ENCODE measurements at regions not wholly inside any gene's neighbourhood (a gene's known extent, or its start where the extent isn't known, plus 50 kb on each side); places are given as distances from the start of the nearest gene placed in this dataset.

DNA sequence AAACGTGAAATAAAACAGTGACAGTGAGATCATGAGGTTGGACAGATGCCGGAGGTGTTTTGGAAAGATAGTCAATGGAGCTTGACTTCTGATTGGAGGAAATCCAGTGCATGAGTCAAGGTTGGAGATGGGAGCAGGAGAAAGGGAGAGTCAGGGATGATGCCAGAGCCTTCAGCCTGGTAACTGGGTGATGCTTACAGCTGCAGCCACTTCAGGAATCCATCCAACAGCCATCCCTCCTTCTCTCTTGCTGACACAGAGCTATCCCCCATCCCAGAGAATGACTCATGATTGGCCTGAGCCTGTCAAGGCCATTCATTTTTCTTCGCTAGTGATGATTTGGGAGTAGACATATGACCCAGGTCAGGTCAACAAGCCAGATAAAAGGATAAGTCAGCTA, 112.8 kb downstream of the SAMD5 start:
- DNase-seq (ENCODE audit: low read depth, low spot score), result no peak

GRCh38 chr6:147621961-147622360, 113.5 kb downstream of the SAMD5 start:
- DNase-seq (ENCODE audit: low read depth, low spot score), result no peak

- no peak for DNase-seq (ENCODE audit: low read depth, low spot score)
Observed at GRCh38 chr6:147624946-147625515, 116.5 kb downstream of the SAMD5 start.

DNA sequence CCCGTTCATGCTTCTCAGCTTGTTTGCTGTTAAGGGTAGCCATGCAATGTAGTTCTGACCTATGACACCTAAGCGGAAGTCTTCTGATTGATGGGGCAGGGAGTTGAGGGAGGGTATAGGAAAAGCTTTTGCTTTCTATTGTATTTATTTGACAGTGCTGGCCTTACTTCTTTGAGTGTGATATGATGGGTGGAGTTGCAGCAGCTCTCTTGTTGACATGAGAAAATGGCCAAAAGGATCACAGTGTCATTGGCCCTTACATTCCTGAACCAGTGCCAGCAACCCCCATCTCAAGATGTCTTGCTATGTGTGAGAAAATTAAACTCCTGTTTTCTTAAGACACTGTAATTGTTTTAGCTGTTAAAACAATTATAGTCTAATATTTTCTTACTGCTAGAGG, 117.5 kb downstream of the SAMD5 start:
- no peak for DNase-seq (ENCODE audit: low read depth, low spot score)

DNA sequence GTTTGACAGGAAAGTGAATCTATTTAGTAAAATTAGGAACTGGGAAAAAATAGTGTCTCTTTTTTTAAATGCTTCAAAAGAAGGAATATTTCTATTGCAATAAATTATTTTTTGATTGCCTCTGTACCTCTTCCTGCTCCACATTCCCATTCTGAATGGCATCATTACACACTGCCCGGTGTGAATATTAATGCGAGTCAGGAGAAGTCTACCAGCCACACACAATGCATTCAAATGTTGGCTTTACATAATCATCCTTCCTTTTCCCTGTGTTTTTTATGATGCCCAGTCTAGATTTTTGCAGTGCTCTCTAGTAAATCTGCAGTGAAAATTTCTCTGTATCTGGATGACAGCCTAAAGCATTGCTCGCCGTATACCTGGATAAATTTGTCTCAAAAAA, 118.9 kb downstream of the SAMD5 start:
- no peak for DNase-seq (ENCODE audit: low read depth, low spot score)

DNA sequence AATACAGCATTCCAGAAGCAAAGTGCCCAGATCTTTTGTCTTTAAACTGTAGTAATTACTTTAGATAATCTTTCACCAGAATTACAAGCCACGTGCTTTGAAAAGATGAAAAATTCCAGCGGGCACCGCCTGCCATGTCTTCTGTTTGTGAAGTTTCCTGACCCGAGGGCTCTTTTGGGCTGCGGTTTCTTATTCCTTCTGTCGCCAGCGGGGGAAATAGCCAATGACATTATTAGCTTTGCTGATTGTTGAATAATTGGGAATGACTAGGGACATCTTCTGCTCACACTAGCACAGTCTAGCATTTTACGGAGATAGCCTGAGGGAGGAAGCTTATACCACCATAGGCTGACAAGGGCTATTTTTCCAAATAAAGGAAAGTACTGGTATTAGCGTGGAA, 124.7 kb downstream of the SAMD5 start:
- DNase-seq (ENCODE audit: low read depth, low spot score), result no peak

DNA sequence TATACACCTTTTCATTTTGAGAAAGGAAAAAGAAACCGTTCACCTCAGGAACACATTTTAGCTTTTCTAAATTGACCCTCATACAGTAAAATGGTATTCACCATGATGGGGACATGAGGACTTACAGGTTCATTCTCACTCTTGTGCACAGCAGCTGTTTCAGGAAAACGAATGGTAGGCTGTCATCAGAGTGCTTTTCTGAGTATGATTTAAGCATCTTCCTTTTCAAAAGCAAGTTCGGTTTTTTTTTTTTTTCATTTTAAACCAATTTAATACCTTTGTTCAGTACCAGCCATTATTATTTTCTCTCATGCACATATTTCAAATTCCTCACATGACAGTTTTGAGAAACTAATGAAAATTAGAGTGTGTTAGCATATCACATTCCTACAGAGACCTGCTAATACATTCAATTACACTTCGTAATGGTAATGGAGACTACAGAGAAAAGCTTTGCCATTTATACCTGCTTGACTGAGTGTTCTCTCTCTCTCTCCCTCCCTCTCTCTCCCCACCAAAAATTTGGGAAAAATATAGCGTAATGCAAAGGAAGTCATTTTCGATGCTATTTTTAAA, 129.2 kb downstream of the SAMD5 start:
- DNase-seq (ENCODE audit: low read depth, low spot score), result no peak

DNA sequence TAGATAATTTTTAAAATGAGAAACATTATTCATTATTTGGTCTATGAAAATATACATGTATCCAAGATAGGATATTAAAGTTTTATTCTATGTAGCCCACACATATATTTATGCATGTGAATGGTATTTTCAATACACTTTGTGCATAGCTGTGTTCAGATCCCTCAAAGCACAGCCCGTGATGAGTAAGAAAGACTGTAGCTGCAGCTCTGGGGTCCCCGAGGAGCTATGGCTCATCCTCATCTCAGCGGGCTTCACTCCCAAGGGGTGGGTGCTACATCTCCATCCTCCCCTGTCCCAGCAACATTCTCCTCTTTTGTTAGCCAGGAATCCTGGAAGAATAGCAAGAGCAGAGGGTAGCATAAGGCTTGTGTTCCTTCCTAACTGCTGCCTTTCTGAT, 130.8 kb downstream of the SAMD5 start:
- DNase-seq (ENCODE audit: low read depth, low spot score), result no peak

DNA sequence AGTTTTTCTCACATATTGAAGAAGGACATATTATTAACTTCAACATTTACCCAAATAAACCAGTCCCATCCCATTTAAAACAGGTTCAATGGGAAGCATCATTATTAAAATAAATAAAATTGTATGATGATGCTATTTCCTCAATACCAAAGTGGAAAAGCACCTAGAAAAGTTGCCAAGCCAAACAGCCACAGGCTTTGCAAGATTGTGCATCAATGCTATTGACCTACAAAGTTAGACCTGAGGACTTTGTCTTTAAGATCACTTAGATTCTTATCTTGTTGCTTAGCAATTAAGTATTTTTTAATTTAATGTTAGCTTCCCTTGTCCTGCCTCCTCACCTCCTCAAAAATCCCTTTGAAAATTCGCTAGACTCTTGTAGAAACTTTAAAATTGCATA, 132.1 kb downstream of the SAMD5 start:
- DNase-seq (ENCODE audit: low read depth, low spot score), result no peak

DNA sequence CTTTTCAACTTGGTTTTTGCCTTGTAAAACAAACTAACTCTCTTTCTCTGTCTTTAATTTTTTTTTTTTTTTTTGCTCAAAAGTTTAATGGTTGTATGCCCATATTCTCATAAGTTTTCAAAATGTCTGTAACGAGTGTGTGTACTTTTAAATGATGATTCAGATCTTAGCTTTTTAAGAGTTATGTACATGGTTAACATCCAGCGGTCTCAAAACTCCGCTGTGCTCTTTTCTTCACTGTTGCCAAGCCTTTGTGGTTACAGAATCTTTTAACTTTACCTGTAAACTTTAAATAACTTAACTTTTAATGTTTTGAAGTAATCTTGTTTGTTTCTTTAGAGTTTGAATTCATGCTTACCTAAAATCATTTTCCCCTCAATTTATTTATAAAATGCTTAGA, 133.0 kb downstream of the SAMD5 start:
- no peak for DNase-seq (ENCODE audit: low read depth, low spot score)

DNA sequence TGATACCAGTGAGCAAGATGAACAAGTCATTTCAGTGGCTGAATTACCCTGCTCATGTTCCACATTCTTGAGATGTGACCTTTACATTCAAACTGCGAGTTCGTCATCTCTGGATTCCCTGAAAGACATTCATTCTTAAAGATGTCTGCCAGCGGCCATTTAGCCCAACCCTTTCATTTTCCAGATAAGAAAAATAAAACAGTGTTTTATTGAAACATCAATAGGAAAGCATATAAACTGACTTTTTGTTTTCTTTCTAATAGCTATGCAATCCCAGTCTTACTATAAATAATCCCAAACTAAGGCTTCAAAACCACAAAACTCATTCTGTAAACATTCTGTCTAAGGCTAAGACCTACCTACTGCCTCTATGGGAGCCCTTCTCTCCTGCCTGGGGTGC, 134.0 kb downstream of the SAMD5 start:
- DNase-seq (ENCODE audit: low read depth, low spot score), result no peak

DNA sequence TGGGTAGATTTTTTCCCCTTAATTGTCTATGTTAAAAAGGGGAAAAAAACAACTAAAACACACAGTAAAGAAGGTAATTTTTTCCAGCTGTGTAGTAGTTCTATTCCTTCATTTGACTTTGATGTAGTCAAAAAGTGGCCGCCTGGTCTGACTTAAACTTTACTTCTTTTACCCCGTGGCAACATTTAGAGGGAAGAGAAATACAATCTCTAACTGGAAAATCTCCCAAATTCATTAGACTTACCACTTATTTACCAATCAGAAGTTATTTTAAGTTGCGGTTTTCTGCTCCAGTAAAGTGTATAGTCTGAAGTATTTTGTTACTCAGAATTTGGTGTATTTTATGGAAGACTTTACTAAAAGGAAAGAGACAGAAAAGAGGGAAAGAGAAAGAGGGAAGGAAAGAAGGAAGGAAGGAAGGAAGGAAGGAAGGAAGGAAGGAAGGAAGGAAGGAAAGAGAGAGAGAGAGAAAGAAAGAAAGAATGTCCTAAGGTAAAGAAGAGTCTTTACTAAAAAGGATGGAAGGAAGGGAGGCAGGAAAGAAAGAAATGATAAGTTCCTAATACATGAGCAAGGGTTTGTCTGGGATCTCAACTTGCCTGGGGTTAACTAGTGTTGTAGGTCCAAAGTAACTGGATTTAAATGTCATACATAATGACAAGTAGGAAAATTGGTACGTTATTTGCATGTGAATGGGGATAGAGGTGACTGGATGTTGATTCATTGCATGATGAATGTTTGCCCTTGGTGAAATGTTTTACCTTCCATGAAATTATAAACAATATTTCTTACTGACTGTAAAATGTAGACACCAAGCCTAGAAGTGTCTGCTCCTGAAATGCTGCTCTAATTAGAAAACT, 135.1 kb downstream of the SAMD5 start:
- no peak for DNase-seq (ENCODE audit: low read depth, low spot score)

- peak; percentile 57 for DNase-seq (ENCODE audit: low read depth, low spot score)
Observed at GRCh38 chr6:147648916-147649315, 140.4 kb downstream of the SAMD5 start.

DNA sequence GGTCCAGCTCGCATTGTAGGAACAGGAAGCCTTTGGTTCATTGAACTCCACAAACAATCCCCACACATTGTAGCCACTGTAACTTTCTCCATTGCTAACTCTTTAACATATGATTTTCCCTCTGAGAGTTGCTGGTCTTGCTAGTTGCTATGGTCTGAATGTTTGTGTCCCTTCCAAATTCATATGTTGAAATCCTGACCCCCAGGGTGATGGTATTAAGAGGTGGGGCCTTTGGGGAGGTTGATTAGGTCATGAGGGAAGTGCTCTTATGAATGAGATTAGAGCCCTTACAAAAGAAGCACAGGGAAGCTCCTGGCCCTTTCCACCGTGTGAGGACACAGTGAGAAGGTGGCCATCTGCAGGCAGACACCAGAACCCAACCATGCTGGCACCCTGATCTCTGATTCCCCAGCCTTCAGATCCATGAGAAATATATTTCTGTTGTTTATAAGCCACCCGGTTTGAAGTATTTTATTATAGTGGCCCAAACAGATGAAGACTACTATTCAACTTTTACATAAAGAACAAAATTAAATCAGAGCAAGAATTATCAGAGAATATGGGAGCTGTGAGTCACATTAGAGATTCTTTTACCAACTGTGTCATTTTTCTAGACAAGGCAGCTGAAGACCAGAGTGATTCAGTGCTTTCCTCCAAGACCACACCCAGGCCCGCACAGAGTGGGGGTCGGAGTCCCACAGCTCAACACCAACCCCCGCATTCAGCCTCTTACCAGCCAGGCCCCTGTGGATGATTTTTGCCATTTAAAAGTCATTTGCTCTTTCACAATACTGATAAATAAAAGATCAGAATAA, 143.0 kb downstream of the SAMD5 start:
- DNase-seq (ENCODE audit: low read depth, low spot score), result no peak

GRCh38 chr6:147653631-147654030, 145.1 kb downstream of the SAMD5 start:
- no peak for DNase-seq (ENCODE audit: low read depth, low spot score)

DNA sequence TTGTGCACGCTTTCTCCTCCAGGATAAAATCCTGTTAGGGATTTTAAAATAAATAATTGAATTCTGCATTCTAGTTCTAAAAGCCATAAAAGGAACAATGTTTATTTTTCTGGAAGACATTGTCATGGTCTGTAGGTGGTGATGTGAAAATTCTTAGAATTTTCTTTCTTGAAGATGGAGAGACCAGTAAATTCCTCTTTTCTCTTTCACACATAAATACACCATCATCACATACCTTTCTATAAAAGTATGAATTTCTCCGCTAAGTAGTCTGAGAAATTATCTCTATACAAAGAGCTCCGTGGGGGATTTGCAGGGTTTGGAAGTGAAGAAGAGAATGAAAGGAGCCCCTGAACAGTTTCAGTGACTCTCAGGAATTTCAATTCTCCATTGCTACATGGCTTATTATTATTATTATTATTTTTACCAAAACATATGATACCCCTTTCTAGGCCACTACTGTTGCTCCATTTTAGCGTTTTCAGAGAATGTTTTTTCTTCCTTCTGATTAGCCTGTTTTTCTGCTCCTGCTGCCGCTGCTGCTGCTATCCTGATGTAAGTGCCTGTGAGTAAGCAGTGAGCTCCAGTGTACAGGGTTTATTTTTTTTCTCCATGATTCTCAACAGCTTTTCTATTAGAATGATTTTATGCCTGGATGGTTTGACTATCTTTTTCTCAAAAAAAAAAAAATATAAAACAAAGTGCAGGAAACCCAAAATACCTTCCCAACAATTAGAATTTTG, 145.8 kb downstream of the SAMD5 start:
- DNase-seq (ENCODE audit: low read depth, low spot score), result no peak

GRCh38 chr6:147660334-147661311, 152.1 kb downstream of the SAMD5 start:
- DNase-seq (ENCODE audit: low read depth, low spot score), result no peak

DNA sequence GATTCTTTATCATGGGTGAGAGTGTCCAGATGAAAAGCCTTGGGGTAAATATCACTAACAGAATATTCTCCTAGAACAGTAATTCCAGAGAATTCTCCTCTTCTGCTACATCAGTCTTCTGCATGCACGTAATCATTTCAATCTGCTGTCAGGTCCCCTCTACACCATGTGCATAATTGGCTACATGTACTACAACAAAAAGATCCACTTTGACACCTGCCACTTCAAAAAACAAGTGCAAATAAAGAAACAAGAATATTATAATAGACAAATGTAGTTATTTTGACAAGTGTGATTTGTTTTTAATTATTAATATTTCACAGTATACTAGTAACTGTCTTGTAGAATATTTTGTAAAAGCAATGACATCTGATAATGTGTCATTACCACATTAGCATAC, 154.2 kb downstream of the SAMD5 start:
- no peak for DNase-seq (ENCODE audit: low read depth, low spot score)

DNA sequence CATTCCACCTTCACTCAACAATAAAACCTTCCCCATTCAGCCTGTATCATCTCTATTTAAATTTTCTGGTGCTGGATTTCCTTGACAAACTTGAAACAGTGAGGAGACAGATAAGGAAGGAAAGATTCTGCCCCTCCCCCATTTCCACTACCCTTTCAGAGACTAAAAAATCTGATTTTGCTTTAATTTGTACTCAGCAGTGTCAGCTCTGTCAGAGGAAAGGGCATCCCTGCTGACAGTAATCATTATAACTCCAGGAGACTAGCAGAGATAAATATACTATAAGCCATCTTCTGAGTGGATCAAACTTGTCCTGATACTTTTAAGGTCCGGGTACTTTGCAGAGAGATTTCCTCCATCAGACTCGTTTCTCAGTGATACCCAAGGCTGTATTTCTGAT, 155.6 kb downstream of the SAMD5 start:
- no peak for DNase-seq (ENCODE audit: low read depth, low spot score)

GRCh38 chr6:147666255-147666654, 157.8 kb downstream of the SAMD5 start:
- DNase-seq (ENCODE audit: low read depth, low spot score), result no peak

Data from brain pericyte (primary cell).